AG10803 (cell line): ENCODE measurements at regions not wholly inside any gene's neighbourhood (a gene's known extent, or its start where the extent isn't known, plus 50 kb on each side); places are given as distances from the start of the nearest gene placed in this dataset.
"Not testable (repeated sequence)": the region's sequence is repeated elsewhere in the genome, so short reads cannot be mapped to it uniquely, and the experiment has no call there.

Source experiments
- DNase-seq: peaks from one replicate; pipeline ENCODE4 v3.0.0; 2010; ENCODE audit warnings: low read depth
- H3K4me3 ChIP-seq: 2 replicates; pipeline ENCODE4 v1.5.1; 2011; ENCODE audit warnings: mild to moderate bottlenecking, low read length, control low read depth
- TF ChIP-seq, protein P1 (sequence below): conservative IDR thresholded peaks from 2 replicates; pipeline ENCODE4 v1.5.1; 2011; ENCODE audit warnings: mild to moderate bottlenecking, low read length, control low read depth, inconsistent platforms

DNA sequence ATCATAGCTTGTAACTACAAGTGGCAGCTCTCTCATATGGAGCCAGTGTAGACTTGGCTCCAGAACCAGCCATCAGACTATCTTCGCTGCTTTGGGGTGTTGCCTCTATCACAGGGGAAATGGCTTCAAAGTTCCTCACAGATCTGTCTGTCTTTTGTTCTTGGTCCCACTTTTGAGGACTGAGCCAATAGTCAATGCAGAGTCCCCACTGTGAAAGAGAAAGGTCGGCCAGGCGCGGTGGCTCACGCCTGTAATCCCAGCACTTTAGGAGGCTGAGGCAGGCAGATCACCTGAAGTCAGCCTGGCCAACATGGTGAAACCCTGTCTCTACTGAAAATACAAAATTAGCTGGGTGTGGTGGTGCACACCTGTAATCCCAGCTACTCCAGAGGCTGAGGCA, 86.9 kb upstream of the FZD7 start:
- not testable (repeated sequence) for DNase-seq, H3K4me3 ChIP-seq

DNA sequence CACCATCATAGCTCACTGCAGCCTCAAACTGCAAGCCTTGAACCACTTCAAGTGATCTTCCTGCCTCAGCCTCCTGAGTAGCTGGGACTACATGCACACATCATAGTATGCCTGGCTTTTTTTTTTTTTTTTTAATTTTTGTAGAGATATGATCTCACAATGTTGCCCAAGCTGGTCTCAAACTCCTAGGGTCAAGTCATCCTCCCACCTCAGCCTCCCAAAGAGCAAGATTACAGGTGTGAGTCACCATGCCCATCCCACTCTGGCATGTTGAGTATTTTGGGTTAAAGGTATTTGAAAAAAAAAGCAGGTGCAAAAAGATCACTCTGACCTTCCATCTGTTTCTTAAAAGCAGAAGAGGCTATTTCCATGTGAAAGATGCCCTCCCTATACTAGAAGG, 86.4 kb upstream of the FZD7 start:
- no peak overlapping the region for H3K4me3 ChIP-seq
- TF ChIP-seq, protein P1, sequence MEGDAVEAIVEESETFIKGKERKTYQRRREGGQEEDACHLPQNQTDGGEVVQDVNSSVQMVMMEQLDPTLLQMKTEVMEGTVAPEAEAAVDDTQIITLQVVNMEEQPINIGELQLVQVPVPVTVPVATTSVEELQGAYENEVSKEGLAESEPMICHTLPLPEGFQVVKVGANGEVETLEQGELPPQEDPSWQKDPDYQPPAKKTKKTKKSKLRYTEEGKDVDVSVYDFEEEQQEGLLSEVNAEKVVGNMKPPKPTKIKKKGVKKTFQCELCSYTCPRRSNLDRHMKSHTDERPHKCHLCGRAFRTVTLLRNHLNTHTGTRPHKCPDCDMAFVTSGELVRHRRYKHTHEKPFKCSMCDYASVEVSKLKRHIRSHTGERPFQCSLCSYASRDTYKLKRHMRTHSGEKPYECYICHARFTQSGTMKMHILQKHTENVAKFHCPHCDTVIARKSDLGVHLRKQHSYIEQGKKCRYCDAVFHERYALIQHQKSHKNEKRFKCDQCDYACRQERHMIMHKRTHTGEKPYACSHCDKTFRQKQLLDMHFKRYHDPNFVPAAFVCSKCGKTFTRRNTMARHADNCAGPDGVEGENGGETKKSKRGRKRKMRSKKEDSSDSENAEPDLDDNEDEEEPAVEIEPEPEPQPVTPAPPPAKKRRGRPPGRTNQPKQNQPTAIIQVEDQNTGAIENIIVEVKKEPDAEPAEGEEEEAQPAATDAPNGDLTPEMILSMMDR = no peak
- no peak for DNase-seq

DNA sequence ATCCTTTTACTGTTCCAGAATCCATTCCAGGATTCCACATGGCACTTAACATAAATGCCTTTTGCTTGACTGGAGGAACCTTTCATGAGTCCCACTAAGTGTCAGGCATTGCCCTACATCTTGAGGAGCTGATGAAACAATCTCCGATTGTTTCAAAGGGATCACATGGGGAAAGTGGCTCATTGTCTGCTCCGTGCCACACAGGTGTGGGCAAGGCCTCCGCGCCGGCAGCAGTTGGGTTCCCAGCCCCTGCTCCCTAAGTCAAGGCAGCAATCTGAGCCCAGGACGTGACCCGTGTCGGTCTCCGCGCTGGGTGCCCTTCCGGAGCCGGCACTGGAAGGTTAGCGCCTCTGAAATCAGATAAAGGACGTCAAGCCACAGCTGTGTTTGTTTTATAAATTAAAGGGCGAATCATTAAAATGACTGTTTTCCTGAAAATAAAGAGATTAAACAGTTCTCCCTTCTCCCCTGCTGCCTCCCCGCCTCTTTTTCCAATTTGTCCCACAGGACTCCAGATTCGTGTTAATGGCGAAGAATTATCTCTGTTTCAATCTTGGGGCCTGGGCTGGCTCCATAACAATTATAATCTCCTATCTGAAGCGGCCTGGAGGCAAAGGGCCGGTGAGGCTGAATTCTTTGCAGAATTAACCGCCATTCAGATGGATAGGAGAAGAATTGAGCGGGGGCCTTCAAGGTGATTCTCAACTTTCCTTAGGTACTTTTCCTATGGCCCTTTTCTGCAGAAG, 84.3 kb upstream of the FZD7 start:
- no peak overlapping the region for H3K4me3 ChIP-seq
- TF ChIP-seq, protein P1 = no peak
- peak; percentile 58 for DNase-seq

DNA sequence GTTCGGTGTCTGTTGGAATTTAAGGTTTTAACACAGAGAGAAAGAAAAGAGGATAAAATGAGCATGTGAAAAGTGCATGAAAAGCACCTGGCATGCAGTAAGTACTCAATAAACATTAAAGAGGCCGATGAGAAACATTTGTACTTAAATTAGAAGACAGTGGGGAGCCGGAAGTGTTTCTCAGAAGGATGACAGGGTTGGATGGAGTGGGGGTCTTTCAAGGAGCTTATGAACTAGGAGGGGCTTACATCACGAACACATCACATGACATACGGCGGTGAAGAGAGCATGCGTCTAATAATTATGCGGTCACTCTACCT, 83.8 kb upstream of the FZD7 start:
- TF ChIP-seq, protein P1 = no peak
- no peak for DNase-seq
- no peak overlapping the region for H3K4me3 ChIP-seq

DNA sequence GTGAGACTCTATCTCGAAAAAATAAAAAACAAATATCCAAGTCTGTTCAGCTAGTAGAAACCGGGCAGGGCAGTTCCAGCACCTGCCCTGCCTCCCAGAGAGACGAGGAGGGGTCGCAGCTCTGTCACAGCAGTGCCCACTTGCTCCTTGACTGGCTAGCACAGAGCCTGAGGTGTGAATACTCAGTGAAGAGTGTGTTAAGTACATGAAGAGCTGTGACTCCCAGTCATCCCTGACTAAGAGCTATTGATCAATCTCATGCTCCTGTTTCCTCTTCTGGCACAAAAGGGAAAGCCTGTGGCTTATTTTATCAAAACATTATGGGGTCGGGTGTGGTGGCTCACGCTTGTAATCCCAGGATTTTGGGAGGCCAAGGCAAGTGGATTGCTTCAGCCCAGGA, 83.0 kb upstream of the FZD7 start:
- TF ChIP-seq, protein P1 = no peak
- H3K4me3 ChIP-seq = no peak overlapping the region
- peak; percentile 72 for DNase-seq

DNA sequence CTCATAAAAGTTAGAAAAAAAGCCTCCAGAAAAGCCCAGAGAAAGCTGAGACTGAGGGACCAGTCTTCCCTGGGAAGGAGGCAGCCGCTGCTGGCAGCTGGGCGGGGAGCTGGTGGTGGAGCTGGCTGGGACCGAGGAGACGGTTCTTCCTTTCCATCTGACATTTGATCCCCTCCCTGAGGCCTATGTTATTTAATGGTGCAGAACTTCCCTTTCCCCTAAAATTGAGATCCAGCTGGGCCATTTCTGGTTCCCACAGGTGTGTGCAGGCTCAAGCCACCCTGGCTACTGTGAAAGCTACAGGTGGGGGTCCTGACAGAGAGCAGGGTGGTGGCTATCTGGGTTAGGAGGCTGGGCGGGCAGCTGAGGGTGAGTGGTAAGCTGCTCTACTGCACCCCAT, 81.5 kb upstream of the FZD7 start:
- no peak overlapping the region for H3K4me3 ChIP-seq
- TF ChIP-seq, protein P1 = no peak
- DNase-seq = no peak

DNA sequence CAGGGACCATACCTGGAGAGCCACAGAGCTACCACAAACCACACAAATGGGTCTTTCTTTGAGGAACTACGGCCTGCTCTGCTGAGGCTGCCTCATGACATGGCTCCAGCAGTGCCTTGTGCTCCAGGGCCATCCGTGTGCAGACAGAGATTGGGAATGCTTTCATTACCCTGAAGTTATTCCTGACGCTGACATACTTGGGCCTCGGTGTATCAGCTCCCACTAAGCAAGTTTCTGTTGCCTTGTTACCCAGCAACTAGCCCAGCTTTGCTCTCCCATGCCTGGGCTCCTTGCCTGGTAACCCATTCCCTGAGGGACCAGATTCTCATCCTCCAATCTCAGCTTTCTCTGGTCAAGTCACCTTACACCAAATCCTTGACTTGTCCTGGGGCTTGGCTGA, 80.3 kb upstream of the FZD7 start:
- H3K4me3 ChIP-seq = no peak overlapping the region
- TF ChIP-seq, protein P1 = no peak
- DNase-seq = no peak

DNA sequence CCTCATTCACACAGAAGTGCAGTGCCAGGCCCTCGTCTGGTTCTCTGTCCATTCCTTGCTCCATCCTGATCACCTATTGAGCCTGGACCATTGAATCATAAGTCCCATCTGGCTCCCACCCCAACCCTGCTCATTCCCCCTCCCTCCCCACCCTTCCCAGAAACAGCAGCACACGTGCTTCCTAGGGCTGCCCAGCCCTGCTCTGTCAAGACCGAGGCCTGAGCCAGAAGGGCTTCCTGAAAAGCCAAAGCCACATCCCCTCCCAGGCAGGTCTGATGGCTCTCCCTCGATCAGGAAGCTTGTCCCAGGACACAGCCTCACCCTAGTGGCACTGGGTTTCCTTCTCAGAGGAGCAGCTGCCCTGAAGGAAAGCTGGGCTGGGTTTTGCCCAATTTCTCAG, 79.8 kb upstream of the FZD7 start:
- DNase-seq = no peak
- TF ChIP-seq, protein P1 = no peak
- no peak overlapping the region for H3K4me3 ChIP-seq
